SK-N-SH (cell line): ENCODE measurements at regions not wholly inside any gene's neighbourhood (a gene's known extent, or its start where the extent isn't known, plus 50 kb on each side); places are given as distances from the start of the nearest gene placed in this dataset.
"Not testable (repeated sequence)": the region's sequence is repeated elsewhere in the genome, so short reads cannot be mapped to it uniquely, and the experiment has no call there.

ENCODE experiments used
- CTCF ChIP-seq: fragments of 200-600 bp; sonication (generic); IDR thresholded peaks from 2 replicates; pipeline ENCODE4 v1.6.1; 2017; ENCODE audit warnings: antibody characterized with exemption, mild to moderate bottlenecking, moderate library complexity
- POLR2AphosphoS5 ChIP-seq: IDR thresholded peaks from 2 replicates; pipeline ENCODE4 v1.6.1; 2012; ENCODE audit warnings: low read depth, low read length
- RAD21 ChIP-seq: IDR thresholded peaks from 2 replicates; pipeline ENCODE4 v1.6.1; 2012; ENCODE audit warnings: mild to moderate bottlenecking, low read length
- REST ChIP-seq: IDR thresholded peaks from 2 replicates; pipeline ENCODE4 v1.6.1; 2012; ENCODE audit warnings: mild to moderate bottlenecking, low read depth, low read length, moderate library complexity
- TCF12 ChIP-seq: IDR thresholded peaks from 2 replicates; pipeline ENCODE4 v1.4.0; 2012
- USF1 ChIP-seq: IDR thresholded peaks from 2 replicates; pipeline ENCODE4 v1.4.0; 2012; ENCODE audit warnings: low read depth, borderline replicate concordance

- TF ChIP-seq CTCF, POLR2AphosphoS5, RAD21, REST, TCF12, USF1: not testable (repeated sequence)
Observed at GRCh38 chr12:116327992-116328391, 50.5 kb upstream of the MED13L start.
